Fibroblast of the aortic adventitia (primary cell): ENCODE measurements at regions not wholly inside any gene's neighbourhood (a gene's known extent, or its start where the extent isn't known, plus 50 kb on each side); places are given as distances from the start of the nearest gene placed in this dataset.

Source experiments
- DNase-seq: peaks from one replicate; pipeline ENCODE4 v3.0.0-alpha.2; 2010; ENCODE audit warnings: low read depth
- H3K4me3 ChIP-seq: 2 replicates; pipeline ENCODE4 v1.5.1; 2011; ENCODE audit warnings: low read depth, mild to moderate bottlenecking, control low read depth, low read length, moderate library complexity
- TF ChIP-seq, protein P1 (sequence below): IDR thresholded peaks from 2 replicates; pipeline ENCODE4 v1.5.1; 2011; ENCODE audit warnings: mild to moderate bottlenecking, low read length, control low read depth, inconsistent platforms; ENCODE audit not compliant: insufficient read depth

DNA sequence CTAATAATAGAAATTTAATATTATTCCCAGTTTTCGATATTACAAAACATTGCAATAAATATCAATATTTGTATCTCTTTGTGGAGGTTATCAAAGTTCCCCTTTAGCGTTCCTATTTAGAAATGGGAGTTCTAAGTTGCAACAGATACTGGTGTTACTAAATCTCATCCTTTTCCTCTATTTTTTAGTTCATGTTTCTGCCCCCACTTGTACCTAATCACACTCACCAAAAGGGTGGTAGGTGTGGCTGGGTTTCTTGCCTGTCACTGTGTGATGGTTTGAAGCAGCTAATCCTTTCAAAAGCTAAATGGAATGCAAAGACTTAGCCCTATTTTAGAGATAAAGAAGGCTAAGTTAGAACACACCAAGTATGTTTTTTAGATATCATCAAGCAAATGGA lies 997.9 kb downstream of the TSN start:
- no peak for DNase-seq
- TF ChIP-seq, protein P1, sequence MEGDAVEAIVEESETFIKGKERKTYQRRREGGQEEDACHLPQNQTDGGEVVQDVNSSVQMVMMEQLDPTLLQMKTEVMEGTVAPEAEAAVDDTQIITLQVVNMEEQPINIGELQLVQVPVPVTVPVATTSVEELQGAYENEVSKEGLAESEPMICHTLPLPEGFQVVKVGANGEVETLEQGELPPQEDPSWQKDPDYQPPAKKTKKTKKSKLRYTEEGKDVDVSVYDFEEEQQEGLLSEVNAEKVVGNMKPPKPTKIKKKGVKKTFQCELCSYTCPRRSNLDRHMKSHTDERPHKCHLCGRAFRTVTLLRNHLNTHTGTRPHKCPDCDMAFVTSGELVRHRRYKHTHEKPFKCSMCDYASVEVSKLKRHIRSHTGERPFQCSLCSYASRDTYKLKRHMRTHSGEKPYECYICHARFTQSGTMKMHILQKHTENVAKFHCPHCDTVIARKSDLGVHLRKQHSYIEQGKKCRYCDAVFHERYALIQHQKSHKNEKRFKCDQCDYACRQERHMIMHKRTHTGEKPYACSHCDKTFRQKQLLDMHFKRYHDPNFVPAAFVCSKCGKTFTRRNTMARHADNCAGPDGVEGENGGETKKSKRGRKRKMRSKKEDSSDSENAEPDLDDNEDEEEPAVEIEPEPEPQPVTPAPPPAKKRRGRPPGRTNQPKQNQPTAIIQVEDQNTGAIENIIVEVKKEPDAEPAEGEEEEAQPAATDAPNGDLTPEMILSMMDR, result no peak

DNA sequence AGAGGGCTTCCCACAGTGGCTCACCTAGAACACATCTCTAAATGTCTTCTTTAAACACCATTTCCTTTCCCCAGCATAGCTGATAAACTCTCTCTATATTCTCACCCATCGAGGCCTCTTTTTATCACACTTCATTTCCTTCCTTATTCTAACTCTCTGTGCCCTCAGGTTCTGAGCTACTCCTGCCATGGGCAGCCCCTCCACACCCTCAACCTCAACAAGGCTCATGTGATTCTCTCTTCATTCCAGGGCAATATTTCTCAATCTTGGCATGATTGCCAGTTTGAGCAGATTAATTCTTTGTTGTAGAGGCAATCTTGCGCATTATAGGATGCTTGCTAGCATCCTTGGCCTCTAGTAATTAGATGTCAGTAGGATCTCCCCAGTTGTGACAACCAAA lies 999.1 kb downstream of the TSN start:
- DNase-seq, result no peak
- TF ChIP-seq, protein P1, result no peak
- H3K4me3 ChIP-seq, result no peak overlapping the region

More for the DNA sequence above, 997.9 kb downstream of the TSN start:
- H3K4me3 ChIP-seq, result no peak overlapping the region

DNA sequence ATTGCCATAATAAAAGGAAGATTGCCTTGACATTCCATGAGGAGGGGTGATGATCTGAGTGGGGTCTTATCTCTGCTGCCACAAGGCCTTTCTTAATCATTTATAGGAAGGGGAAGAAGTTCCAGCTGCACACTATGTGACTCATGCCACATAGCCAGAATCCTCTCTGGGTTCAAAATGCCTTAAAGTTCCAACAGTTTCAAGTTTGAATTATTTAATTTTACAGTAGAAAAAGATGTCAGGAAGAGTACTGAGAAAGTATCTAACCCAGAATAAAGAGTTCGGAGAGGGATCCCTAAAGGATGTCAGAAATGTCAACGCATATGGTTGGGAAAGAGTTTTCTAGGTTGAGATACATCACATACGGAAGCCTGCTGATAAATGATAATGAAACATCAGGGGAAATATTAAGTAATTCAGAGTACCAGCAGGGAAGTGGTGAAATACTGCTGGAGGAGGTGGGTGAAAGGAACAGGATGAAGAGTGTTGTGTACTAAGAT lies 999.9 kb downstream of the TSN start:
- H3K4me3 ChIP-seq, result no peak overlapping the region
- no peak for DNase-seq
- TF ChIP-seq, protein P1, result no peak

DNA sequence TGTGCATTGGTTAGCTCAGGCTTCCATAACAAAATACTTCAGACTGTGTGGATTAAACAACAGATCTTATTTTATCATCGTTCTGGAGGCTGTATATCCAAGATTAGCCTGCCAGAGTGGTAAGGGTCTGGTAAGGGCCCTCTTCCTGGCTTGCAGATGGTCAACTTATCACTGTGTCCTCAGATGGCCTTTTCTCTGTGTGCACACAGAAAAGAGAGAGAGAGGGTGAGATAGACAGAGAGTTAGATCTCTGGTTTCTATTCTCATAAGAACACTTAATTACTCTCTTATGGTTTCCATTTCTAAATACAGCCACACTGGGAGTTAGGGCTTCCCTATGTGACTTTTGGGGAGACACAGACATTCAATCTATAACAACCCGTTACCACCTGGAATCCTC lies 1003.5 kb downstream of the TSN start:
- TF ChIP-seq, protein P1, result no peak
- no peak overlapping the region for H3K4me3 ChIP-seq
- no peak for DNase-seq

DNA sequence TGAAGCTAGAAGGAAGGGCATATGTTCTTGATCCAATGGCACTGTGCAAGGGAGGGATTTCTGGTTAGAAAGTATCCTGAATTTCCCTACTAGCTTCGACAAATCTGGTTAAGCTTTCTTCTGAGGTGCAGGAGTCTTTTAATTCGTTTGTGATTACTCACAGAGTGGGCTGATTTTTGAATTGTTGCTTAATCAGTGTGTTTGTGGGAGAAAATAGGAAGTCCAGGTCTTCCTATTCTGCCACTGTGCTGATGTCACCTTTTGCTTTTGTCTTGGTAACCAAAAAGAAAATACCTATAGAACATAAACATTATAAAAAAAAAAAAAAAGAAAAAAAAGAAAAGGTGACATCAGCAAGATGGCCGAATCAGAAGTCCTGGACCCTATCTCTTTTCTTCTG lies 1008.6 kb downstream of the TSN start:
- no peak overlapping the region for H3K4me3 ChIP-seq
- TF ChIP-seq, protein P1, result no peak
- no peak for DNase-seq

DNA sequence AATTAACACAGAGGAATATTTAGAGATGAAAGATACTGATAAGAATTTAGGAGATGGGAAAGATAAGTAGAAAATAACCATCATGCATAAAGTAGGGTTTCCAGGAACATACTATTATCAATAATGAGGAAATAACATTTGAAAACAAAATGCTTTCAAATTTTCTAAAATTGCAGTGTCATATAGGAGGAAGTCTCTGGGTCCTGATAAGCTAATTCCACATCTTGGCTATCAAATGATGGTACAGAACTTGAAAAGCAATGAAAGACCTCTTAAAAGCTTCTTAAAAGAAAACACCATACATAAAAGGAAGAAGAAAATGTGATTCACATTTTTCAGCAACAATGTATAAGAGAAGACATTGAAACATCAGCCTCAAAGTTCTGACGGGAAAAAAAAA lies 1024.8 kb downstream of the TSN start:
- no peak overlapping the region for H3K4me3 ChIP-seq
- TF ChIP-seq, protein P1, result no peak
- no peak for DNase-seq

DNA sequence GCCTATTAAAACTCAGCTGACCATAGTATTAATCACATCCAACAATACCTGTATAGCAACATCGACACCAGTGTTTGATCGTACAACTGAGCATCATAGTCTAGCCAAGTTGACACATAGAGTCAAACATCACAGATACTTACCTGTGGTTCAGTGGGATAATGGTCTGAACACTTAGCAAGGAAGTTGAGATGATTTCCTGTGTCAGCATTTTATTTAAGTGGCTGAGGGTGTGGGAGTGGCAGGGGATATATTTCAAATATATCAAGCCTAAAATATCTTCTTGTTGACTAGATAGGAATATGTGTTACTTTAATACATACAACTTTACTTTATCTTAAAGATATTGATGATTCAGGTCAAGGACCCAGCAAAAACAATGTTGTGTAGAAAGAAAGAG lies 1038.6 kb downstream of the TSN start:
- DNase-seq, result no peak
- TF ChIP-seq, protein P1, result no peak
- no peak overlapping the region for H3K4me3 ChIP-seq
